ENCODE measurements at regions not wholly inside any gene's neighbourhood (a gene's known extent, or its start where the extent isn't known, plus 50 kb on each side); places are given as distances from the start of the nearest gene placed in this dataset.

DNA sequence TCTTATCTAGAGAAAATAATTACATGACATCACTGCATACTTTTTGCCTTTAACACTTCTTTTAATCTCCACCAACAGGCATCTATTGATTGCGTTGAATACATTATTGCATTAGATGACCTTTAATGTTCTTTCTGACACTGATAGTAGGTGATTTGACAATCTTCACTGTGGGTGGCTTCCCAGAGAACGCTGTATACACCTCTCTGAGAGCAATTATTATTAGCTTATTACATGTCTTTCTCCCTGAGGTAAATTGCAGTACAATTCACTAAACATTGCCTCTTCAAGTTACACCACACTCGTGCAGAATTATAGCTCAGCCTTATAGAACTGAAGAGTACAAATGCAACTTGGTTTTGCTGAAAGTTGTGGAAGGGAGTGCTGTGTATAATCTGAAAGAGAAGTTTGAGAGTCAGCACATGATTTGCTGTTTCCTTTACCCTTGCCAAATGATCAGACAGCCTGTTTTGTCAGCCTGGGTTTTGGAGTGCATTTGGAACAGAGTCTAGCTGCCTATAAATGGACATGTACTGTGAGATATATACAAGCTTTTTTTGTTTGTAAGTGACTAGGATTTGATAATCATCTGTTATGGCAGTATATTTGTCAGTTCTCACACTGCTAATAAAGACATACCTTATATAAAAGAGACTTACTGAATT is 369.2 kb downstream of the CCER1 start:
- no peak overlapping the region for H3K4me3 ChIP-seq (ENCODE audit: low read depth, low read length)
- DNase-seq (ENCODE audit: low read depth) = no peak
- TF ChIP-seq, protein P1, sequence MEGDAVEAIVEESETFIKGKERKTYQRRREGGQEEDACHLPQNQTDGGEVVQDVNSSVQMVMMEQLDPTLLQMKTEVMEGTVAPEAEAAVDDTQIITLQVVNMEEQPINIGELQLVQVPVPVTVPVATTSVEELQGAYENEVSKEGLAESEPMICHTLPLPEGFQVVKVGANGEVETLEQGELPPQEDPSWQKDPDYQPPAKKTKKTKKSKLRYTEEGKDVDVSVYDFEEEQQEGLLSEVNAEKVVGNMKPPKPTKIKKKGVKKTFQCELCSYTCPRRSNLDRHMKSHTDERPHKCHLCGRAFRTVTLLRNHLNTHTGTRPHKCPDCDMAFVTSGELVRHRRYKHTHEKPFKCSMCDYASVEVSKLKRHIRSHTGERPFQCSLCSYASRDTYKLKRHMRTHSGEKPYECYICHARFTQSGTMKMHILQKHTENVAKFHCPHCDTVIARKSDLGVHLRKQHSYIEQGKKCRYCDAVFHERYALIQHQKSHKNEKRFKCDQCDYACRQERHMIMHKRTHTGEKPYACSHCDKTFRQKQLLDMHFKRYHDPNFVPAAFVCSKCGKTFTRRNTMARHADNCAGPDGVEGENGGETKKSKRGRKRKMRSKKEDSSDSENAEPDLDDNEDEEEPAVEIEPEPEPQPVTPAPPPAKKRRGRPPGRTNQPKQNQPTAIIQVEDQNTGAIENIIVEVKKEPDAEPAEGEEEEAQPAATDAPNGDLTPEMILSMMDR (IDR thresholded peaks at IDR 0.05; ENCODE audit: insufficient read depth, low read depth, low read length) = no peak

DNA sequence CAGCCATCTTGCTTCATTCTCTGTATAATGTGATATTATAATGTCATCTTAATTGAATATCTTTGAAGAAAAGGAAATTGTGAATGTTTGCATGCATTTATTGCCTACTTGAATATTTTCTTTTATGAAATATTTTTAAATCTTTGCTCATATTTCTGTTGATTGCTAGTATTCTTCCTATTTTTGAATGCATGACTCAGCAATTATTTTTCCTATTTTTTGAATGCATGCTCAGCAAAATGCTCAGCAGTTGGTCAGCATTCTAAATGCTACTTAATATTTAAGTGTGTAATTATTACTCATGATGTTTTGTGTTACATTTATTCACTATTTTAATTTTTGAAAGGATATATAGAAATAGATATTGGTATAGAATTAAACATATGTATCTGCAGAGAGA is 378.3 kb downstream of the CCER1 start:
- TF ChIP-seq, protein P1 (IDR thresholded peaks at IDR 0.05; ENCODE audit: insufficient read depth, low read depth, low read length) = no peak
- no peak overlapping the region for H3K4me3 ChIP-seq (ENCODE audit: low read depth, low read length)
- DNase-seq (ENCODE audit: low read depth) = no peak

DNA sequence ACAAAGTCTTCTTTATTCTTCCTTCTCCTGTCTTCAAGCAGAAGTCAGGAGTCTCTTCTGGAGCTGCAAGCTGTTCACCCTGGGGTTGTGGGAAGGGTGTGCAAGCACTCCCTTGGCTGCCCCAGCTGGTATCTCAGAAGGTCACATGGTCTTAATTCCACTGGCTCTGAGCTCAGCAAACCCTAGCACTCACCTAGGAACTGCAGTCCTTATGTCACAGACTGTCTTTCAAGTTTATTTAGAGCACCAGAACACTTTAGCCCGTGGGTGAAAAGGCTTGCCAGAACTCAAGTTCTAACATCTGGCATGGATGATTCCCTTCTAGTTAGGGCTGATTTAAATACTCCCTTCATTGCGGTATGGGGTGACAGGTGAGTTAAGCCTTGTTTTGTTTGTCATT is 379.0 kb downstream of the CCER1 start:
- TF ChIP-seq, protein P1 (IDR thresholded peaks at IDR 0.05; ENCODE audit: insufficient read depth, low read depth, low read length) = no peak
- no peak for DNase-seq (ENCODE audit: low read depth)
- H3K4me3 ChIP-seq (ENCODE audit: low read depth, low read length) = no peak overlapping the region

DNA sequence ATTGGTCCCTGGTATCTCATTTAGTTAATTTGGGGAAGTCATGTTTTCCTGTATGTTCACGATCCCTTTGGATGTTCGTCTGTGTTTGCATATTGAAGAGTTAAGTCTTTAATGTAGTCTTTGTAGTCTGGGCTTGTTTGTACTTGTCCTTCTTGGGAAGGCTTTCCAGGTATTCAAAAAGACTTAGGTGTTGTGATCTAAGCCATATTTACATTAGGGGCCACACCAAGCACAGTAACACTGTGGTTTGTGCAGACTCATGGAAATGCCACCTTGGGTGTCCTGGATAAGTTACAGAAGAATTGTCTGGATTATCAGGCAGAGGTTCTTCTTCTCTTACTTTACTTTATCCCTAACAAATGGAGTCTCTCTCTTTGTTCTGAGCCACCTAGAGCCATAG is 380.3 kb downstream of the CCER1 start:
- TF ChIP-seq, protein P1 (IDR thresholded peaks at IDR 0.05; ENCODE audit: insufficient read depth, low read depth, low read length) = no peak
- H3K4me3 ChIP-seq (ENCODE audit: low read depth, low read length) = no peak overlapping the region
- no peak for DNase-seq (ENCODE audit: low read depth)

DNA sequence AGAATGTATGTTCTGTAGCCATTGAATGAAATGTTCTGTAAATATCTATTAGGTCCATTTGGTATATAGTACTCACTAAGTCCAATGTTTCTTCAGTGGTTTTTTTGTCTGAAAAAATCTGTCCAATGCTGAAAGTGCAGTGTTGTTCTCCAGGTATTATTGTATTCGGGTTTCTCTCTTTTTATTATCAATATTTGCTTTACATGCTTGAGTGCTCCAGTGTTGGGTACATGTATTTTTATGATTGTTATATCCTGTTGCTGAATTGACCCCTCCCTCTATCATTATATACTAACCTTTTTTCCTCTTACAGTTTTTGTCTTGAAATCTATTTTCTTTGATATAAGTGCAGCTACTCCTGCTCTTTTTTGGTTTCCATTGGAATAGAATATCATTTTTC is 382.2 kb downstream of the CCER1 start:
- no peak for DNase-seq (ENCODE audit: low read depth)
- TF ChIP-seq, protein P1 (IDR thresholded peaks at IDR 0.05; ENCODE audit: insufficient read depth, low read depth, low read length) = no peak
- H3K4me3 ChIP-seq (ENCODE audit: low read depth, low read length) = no peak overlapping the region

DNA sequence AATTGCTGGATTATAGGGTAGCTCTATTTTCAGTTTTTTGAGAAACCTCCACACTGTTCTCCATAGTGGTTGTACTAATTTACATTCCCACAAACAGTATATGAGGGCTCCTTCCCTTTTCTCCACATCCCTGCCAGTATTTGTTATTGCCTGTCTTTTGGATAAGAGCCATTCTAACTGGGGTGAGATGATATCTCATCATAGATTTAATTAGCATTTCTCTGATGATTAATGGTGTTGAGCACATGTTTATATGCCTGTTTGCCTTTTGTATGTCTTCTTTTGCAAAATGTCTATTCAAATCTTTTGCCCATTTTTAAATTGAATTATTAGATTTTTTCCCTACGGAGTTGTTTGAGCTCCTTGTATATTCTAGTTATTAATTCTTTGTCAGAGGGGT is 385.3 kb downstream of the CCER1 start:
- H3K4me3 ChIP-seq (ENCODE audit: low read depth, low read length) = no peak overlapping the region
- peak; percentile 3 for DNase-seq (ENCODE audit: low read depth)
- TF ChIP-seq, protein P1 (IDR thresholded peaks at IDR 0.05; ENCODE audit: insufficient read depth, low read depth, low read length) = no peak

DNA sequence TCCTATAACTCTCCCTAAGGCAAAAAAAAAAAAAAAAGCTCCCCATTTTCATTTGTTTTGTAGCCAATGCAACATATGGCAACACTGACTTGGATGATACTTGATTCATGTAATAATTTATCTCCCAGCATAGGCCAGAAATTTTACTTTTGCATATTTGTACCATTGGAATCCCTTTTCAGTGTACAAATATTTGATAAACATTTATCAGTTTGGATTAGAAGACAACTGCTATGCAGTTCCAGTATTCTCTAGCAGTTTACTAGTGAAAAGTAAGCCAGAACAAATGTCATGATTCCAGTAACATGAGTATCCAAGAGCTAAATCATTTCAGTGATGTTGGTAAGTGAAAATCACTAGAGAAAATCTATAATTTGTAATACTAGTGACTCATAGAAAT is 392.3 kb downstream of the CCER1 start:
- no peak for DNase-seq (ENCODE audit: low read depth)
- no peak overlapping the region for H3K4me3 ChIP-seq (ENCODE audit: low read depth, low read length)
- TF ChIP-seq, protein P1 (IDR thresholded peaks at IDR 0.05; ENCODE audit: insufficient read depth, low read depth, low read length) = no peak
